HEK293 (cell line): ENCODE measurements at regions not wholly inside any gene's neighbourhood (a gene's known extent, or its start where the extent isn't known, plus 50 kb on each side); places are given as distances from the start of the nearest gene placed in this dataset.

Source experiments
- CTCF ChIA-PET: fragments of 350-600 bp; formaldehyde crosslinking; extraction: SDS; loops from one replicate; lab custom pipeline; 2021; ENCODE audit warnings: antibody characterized with exemption; lab: Yijun Ruan, JAX
- POLR2A ChIA-PET: fragments of 300-600 bp; formaldehyde crosslinking; extraction: SDS; loops from one replicate; lab custom pipeline; 2020; ENCODE audit warnings: antibody characterized with exemption, inconsistent platforms; lab: Yijun Ruan, JAX
- H3K27ac ChIP-seq: fragments of 200-500 bp; sonication (Bioruptor generic); 2 replicates; pipeline ENCODE4 v1.5.1; 2014; ENCODE audit warnings: low read depth, low read length, control low read depth, inconsistent platforms; ENCODE audit errors: extremely low read depth
- H3K36me3 ChIP-seq, 2 experiments: fragments of 200-500 bp in 1 of 2; sonication (Bioruptor generic) in 1 of 2; 1 replicate in 1 of 2; 2 replicates in 1 of 2; pipeline ENCODE4 v1.5.1; 2014 to 2017; ENCODE audit warnings: inconsistent platforms in 2 of 2, low read length in 2 of 2; ENCODE audit not compliant: control insufficient read depth in 2 of 2, insufficient read depth in 1 of 2
- H3K4me1 ChIP-seq: fragments of 200-500 bp; sonication (Bioruptor generic); 2 replicates; pipeline ENCODE4 v1.5.1; 2014; ENCODE audit warnings: mild to moderate bottlenecking, low read length, inconsistent platforms; ENCODE audit not compliant: control insufficient read depth, insufficient read depth
- H3K4me3 ChIP-seq: 2 replicates; pipeline ENCODE4 v1.5.1; 2011; ENCODE audit warnings: low read depth, mild to moderate bottlenecking, control low read depth, low read length, moderate library complexity
- H3K9me3 ChIP-seq: fragments of 200-500 bp; sonication (Bioruptor generic); 2 replicates; pipeline ENCODE4 v1.5.1; 2014; ENCODE audit warnings: low read depth, low read length, inconsistent platforms; ENCODE audit not compliant: control insufficient read depth, insufficient read depth
- PRDM1 ChIP-seq: fragments of 450-650 bp; formaldehyde crosslinking; IDR thresholded peaks from 2 replicates; pipeline ENCODE4; 2016; ENCODE audit warnings: missing biosample characterization, missing genetic modification characterization
- SCRT1 ChIP-seq: fragments of 450-650 bp; formaldehyde crosslinking; IDR thresholded peaks from 2 replicates; pipeline ENCODE4 v1.5.1; 2016; ENCODE audit warnings: missing biosample characterization, missing genetic modification characterization, borderline replicate concordance
- ZFHX2 ChIP-seq: fragments of 450-650 bp; formaldehyde crosslinking; conservative IDR thresholded peaks from 2 replicates; pipeline ENCODE4 v1.5.1; 2016; ENCODE audit warnings: missing biosample characterization, missing genetic modification characterization
- ZNF132 ChIP-seq: fragments of 450-650 bp; formaldehyde crosslinking; IDR thresholded peaks from 2 replicates; pipeline ENCODE4 v1.5.1; 2017; ENCODE audit warnings: missing biosample characterization, missing genetic modification characterization, borderline replicate concordance
- ZNF366 ChIP-seq: fragments of 450-650 bp; formaldehyde crosslinking; conservative IDR thresholded peaks from 2 replicates; pipeline ENCODE4 v1.5.1; 2016; ENCODE audit warnings: missing biosample characterization, missing genetic modification characterization
- ZNF404 ChIP-seq: fragments of 450-650 bp; formaldehyde crosslinking; IDR thresholded peaks from 2 replicates; pipeline ENCODE4 v1.5.1; 2017; ENCODE audit warnings: missing biosample characterization, missing genetic modification characterization
- ZNF585B ChIP-seq: fragments of 450-650 bp; formaldehyde crosslinking; IDR thresholded peaks from 2 replicates; pipeline ENCODE4 v1.5.1; 2016; ENCODE audit warnings: missing biosample characterization, missing genetic modification characterization
- TF ChIP-seq, protein P1 (sequence below): fragments of 450-650 bp; formaldehyde crosslinking; conservative IDR thresholded peaks from 2 replicates; pipeline ENCODE4 v1.5.1; 2016; ENCODE audit warnings: low read depth, missing biosample characterization, missing genetic modification characterization
- TF ChIP-seq, protein P2 (sequence below): fragments of 450-650 bp; formaldehyde crosslinking; IDR thresholded peaks from 2 replicates; pipeline ENCODE4 v1.5.1; 2016; ENCODE audit warnings: missing biosample characterization, missing genetic modification characterization

DNA sequence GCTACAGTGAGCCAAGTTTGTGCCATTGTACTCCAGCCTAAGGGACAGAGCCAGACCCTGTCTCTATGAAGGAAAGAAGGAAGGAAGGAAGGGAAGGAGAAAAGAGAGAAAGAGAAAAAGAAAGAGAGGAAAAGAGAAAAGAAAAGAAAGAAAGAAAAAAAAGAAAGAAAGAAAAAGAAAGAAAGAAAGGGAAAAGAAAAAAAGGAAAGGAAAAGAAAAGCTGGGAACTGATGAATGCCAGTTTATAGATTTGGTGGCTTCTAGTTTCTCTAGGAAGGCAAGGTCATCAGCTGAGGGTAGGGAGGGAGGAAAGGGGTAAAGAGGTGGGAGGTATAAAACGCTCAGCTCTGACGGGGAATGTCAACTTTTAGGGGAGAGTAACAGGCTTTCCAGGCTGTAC is 62.3 kb upstream of the AKT3 start:
- CTCF ChIA-PET, result no interaction called here
- POLR2A ChIA-PET, result no interaction called here
- TF ChIP-seq PRDM1, result peak; percentile 92
- peak; percentile 65 for TF ChIP-seq ZNF366 (tag by site-specific recombination)
- TF ChIP-seq ZNF585B (tag by site-specific recombination), result no peak
- H3K9me3 ChIP-seq, result no peaks in the 10 kb centered on the region
- no peak overlapping the region for H3K4me3 ChIP-seq
- H3K36me3 ChIP-seq, result no peaks in the 10 kb centered on the region
- no peak overlapping the region for H3K27ac ChIP-seq
- peaks cover 3% of the 10 kb centered on the region; the same call in 1 of the 2 replicates for H3K4me1 ChIP-seq

DNA sequence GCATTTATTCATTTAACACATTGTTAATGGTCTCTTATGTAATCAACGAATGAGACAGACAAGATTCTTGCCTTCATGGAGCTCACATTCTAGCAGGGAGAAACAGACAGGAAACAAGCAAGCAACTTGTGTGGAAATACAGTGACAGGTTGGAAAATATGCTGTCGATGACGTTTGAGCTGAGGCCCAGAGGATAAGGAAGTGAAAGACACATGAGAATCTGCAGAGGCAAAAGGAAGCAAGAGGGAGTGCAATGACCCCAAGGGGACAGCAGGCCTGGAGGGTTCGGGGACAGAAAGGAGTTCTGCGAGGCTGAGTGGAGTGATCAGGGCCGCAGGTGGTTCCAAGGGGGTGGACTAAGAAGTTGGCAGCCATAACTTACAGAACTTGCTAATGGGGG is 60.6 kb upstream of the AKT3 start:
- Histone ChIP-seq H3K9me3 (no peaks in the 10 kb centered on the region), H3K27ac (no peak overlapping the region), H3K4me3 (no peak overlapping the region), H3K36me3 (no peaks in the 10 kb centered on the region), H3K4me1 (no peaks in the 10 kb centered on the region)
- ChIA-PET POLR2A (no interaction called here), CTCF (no interaction called here)
- TF ChIP-seq SCRT1 (tag by site-specific recombination), result peak; percentile 13; the same call in 1 of the 2 replicates
- peak; percentile 21; the same call in 1 of the 2 replicates for TF ChIP-seq ZNF585B (tag by site-specific recombination)
- no peak for TF ChIP-seq ZNF132 (tag by site-specific recombination)
- no peak for TF ChIP-seq ZFHX2 (tag by site-specific recombination)
- TF ChIP-seq ZNF404 (tag by site-specific recombination), result no peak

DNA sequence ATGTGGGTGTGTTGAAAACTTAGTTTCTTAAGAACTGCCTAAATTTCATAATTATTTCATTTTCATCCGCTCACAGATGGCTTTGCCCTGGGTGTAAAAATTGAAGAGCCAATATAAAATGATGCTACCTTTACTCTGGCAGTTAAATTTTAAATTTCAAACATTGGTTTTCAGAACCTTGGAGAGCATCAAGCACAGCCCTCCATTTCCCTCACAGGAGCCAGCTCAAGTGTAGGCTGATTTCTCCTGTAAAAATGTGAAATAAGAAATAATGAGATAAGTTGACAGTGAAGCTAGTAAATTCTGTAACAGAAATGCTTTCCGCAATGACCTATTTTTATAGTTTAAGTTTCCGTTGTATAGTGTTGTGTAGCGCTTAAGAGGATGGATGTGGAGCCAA is 53.9 kb upstream of the AKT3 start:
- POLR2A ChIA-PET, result no interaction called here
- CTCF ChIA-PET, result interaction anchor here (0.7 kb wide), 1 partner anchor 22 kb away, joined by 3 read pairs; no protein-coding TSS in a partner anchor
- no peaks in the 10 kb centered on the region for H3K9me3 ChIP-seq
- H3K4me3 ChIP-seq, result no peak overlapping the region
- TF ChIP-seq, protein P1, sequence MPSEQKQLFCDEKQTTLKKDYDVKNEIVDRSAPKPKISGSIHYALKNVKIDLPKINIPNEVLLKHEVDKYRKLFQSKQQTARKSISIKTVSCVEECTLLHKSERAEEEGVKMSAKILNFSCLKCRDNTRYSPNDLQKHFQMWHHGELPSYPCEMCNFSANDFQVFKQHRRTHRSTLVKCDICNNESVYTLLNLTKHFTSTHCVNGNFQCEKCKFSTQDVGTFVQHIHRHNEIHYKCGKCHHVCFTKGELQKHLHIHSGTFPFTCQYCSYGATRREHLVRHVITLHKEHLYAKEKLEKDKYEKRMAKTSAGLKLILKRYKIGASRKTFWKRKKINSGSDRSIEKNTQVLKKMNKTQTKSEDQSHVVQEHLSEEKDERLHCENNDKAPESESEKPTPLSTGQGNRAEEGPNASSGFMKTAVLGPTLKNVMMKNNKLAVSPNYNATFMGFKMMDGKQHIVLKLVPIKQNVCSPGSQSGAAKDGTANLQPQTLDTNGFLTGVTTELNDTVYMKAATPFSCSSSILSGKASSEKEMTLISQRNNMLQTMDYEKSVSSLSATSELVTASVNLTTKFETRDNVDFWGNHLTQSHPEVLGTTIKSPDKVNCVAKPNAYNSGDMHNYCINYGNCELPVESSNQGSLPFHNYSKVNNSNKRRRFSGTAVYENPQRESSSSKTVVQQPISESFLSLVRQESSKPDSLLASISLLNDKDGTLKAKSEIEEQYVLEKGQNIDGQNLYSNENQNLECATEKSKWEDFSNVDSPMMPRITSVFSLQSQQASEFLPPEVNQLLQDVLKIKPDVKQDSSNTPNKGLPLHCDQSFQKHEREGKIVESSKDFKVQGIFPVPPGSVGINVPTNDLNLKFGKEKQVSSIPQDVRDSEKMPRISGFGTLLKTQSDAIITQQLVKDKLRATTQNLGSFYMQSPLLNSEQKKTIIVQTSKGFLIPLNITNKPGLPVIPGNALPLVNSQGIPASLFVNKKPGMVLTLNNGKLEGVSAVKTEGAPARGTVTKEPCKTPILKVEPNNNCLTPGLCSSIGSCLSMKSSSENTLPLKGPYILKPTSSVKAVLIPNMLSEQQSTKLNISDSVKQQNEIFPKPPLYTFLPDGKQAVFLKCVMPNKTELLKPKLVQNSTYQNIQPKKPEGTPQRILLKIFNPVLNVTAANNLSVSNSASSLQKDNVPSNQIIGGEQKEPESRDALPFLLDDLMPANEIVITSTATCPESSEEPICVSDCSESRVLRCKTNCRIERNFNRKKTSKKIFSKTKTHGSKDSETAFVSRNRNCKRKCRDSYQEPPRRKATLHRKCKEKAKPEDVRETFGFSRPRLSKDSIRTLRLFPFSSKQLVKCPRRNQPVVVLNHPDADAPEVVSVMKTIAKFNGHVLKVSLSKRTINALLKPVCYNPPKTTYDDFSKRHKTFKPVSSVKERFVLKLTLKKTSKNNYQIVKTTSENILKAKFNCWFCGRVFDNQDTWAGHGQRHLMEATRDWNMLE (tag by site-specific recombination), result no peak
- TF ChIP-seq, protein P2, sequence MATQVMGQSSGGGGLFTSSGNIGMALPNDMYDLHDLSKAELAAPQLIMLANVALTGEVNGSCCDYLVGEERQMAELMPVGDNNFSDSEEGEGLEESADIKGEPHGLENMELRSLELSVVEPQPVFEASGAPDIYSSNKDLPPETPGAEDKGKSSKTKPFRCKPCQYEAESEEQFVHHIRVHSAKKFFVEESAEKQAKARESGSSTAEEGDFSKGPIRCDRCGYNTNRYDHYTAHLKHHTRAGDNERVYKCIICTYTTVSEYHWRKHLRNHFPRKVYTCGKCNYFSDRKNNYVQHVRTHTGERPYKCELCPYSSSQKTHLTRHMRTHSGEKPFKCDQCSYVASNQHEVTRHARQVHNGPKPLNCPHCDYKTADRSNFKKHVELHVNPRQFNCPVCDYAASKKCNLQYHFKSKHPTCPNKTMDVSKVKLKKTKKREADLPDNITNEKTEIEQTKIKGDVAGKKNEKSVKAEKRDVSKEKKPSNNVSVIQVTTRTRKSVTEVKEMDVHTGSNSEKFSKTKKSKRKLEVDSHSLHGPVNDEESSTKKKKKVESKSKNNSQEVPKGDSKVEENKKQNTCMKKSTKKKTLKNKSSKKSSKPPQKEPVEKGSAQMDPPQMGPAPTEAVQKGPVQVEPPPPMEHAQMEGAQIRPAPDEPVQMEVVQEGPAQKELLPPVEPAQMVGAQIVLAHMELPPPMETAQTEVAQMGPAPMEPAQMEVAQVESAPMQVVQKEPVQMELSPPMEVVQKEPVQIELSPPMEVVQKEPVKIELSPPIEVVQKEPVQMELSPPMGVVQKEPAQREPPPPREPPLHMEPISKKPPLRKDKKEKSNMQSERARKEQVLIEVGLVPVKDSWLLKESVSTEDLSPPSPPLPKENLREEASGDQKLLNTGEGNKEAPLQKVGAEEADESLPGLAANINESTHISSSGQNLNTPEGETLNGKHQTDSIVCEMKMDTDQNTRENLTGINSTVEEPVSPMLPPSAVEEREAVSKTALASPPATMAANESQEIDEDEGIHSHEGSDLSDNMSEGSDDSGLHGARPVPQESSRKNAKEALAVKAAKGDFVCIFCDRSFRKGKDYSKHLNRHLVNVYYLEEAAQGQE (tag by site-specific recombination), result peak; percentile 96
- no peak overlapping the region for H3K27ac ChIP-seq
- peaks cover 3% of the 10 kb centered on the region; the same call in 1 of the 2 replicates for H3K4me1 ChIP-seq
- H3K36me3 ChIP-seq, result no peaks in the 10 kb centered on the region
